H1 (cell line): ENCODE measurements at regions not wholly inside any gene's neighbourhood (a gene's known extent, or its start where the extent isn't known, plus 50 kb on each side); places are given as distances from the start of the nearest gene placed in this dataset.

Experiments
- CTCF ChIA-PET: fragments of 300-600 bp; sonication (Branson Sonifier 250); formaldehyde crosslinking; loops from one replicate; lab custom pipeline; 2021; ENCODE audit not compliant: partially characterized antibody; lab: Charles Lee
- POLR2A ChIA-PET: fragments of 300-600 bp; sonication (Branson Sonifier 250); formaldehyde crosslinking; loops from one replicate; lab custom pipeline; 2021; ENCODE audit warnings: inconsistent platforms; ENCODE audit not compliant: partially characterized antibody; lab: Charles Lee
- DNase-seq, 2 experiments: peaks; one replicate each; pipeline versions ENCODE4 v3.0.0 to v3.0.0-alpha.2; 2010 to 2022; ENCODE audit warnings: low spot score in 2 of 2, low read depth in 1 of 2, mixed read lengths in 1 of 2
- FAIRE-seq: peaks from 2 replicates; lab custom pipeline; 2011; peaks lifted over from hg19 to GRCh38; lab: Jason Lieb, UNC
- H2AFZ ChIP-seq: 2 replicates; pipeline ENCODE4 v1.8.1; 2012; ENCODE audit warnings: low read length, inconsistent platforms
- H2AK5ac ChIP-seq: 2 replicates; pipeline ENCODE4 v1.6.1; 2013; ENCODE audit warnings: low read depth, low read length
- H2BK120ac ChIP-seq: replicated peaks from 2 replicates; pipeline ENCODE3; 2013; ENCODE audit warnings: low read depth, low read length, inconsistent platforms
- H2BK12ac ChIP-seq: 2 replicates; pipeline ENCODE4 v1.6.1; 2013; ENCODE audit warnings: low read depth, low read length
- H2BK15ac ChIP-seq: 2 replicates; pipeline ENCODE4 v1.6.1; 2013; ENCODE audit warnings: low read length
- H2BK20ac ChIP-seq: 2 replicates; pipeline ENCODE4 v1.6.1; 2013; ENCODE audit warnings: low read length
- H2BK5ac ChIP-seq: 2 replicates; pipeline ENCODE4 v1.6.1; 2013; ENCODE audit warnings: low read depth, low read length
- H3K14ac ChIP-seq: 2 replicates; pipeline ENCODE4 v1.6.1; 2013; ENCODE audit warnings: inconsistent platforms; ENCODE audit not compliant: insufficient read length
- H3K18ac ChIP-seq: 2 replicates; pipeline ENCODE4 v1.6.1; 2013; ENCODE audit warnings: low read length; ENCODE audit errors: extremely low read depth
- H3K23ac ChIP-seq: 2 replicates; pipeline ENCODE4 v1.6.1; 2013; ENCODE audit warnings: inconsistent platforms; ENCODE audit not compliant: insufficient read length
- H3K23me2 ChIP-seq: 2 replicates; pipeline ENCODE4 v1.6.1; 2013; ENCODE audit warnings: low read depth, low read length
- H3K27ac ChIP-seq: 2 replicates; pipeline ENCODE4 v1.6.1; 2011; ENCODE audit warnings: low read depth, low read length, inconsistent platforms
- H3K27me3 ChIP-seq, 4 experiments: replicated peaks in 1 of 4; 1 replicate in 1 of 4; 2 replicates in 3 of 4; pipeline versions ENCODE4 v1.6.1 to v1.8.1; 2011 to 2013; ENCODE audit warnings: low read length in 3 of 4, mild to moderate bottlenecking in 3 of 4, inconsistent platforms in 2 of 4, mixed read lengths in 2 of 4, moderate library complexity in 1 of 4; ENCODE audit not compliant: control insufficient read depth in 3 of 4, insufficient read depth in 3 of 4; ENCODE audit errors: extremely low read depth in 1 of 4
- H3K36me3 ChIP-seq, 4 experiments: 2 replicates each; pipeline versions ENCODE4 v1.6.1 to v1.8.1; 2011 to 2013; ENCODE audit warnings: mild to moderate bottlenecking in 4 of 4, low read length in 3 of 4, moderate library complexity in 2 of 4, control low read depth in 1 of 4, inconsistent platforms in 1 of 4; ENCODE audit not compliant: insufficient read depth in 4 of 4, control insufficient read depth in 2 of 4
- H3K4ac ChIP-seq: replicated peaks from 2 replicates; pipeline ENCODE3; 2013; ENCODE audit warnings: low read length, low read depth, mixed read lengths, inconsistent platforms; ENCODE audit not compliant: insufficient read length
- H3K4me1 ChIP-seq, 4 experiments: replicated peaks in 1 of 4; 1 replicate in 1 of 4; 2 replicates in 3 of 4; pipeline versions ENCODE4 v1.6.1 to v1.8.1; 2011 to 2013; ENCODE audit warnings: low read length in 3 of 4, inconsistent platforms in 2 of 4, mixed read lengths in 1 of 4; ENCODE audit not compliant: insufficient read depth in 4 of 4, control insufficient read depth in 3 of 4
- H3K4me2 ChIP-seq, 2 experiments: 2 replicates each; pipeline versions ENCODE4 v1.6.1 to v1.8.1; 2011 to 2013; ENCODE audit warnings: low read depth in 2 of 2, low read length in 2 of 2, control low read depth in 1 of 2, inconsistent platforms in 1 of 2, mild to moderate bottlenecking in 1 of 2; ENCODE audit not compliant: insufficient read depth in 1 of 2
- H3K4me3 ChIP-seq, 4 experiments: fragments of 200-600, 300-600 bp in 1 of 4; sonication (generic), shearing (Covaris generic), sonication (Bioruptor Twin) in 1 of 4; 2 replicates each; pipeline versions ENCODE4 v1.5.1 to v1.8.1; 2011 to 2016; ENCODE audit warnings: low read length in 4 of 4, low read depth in 3 of 4, control low read depth in 2 of 4, inconsistent platforms in 2 of 4, mild to moderate bottlenecking in 2 of 4, mixed read lengths in 1 of 4, moderate library complexity in 1 of 4; ENCODE audit not compliant: insufficient read depth in 2 of 4; ENCODE audit errors: extremely low read depth in 1 of 4
- H3K56ac ChIP-seq: replicated peaks from 2 replicates; pipeline ENCODE3; 2013; ENCODE audit warnings: low read depth, mild to moderate bottlenecking, mixed read lengths, low read length, inconsistent platforms; ENCODE audit not compliant: insufficient read length
- H3K79me1 ChIP-seq: 2 replicates; pipeline ENCODE4 v1.6.1; 2013; ENCODE audit warnings: low read depth, low read length, control low read depth
- H3K79me2 ChIP-seq, 2 experiments: 2 replicates each; pipeline versions ENCODE4 v1.6.1 to v1.8.1; 2012 to 2013; ENCODE audit warnings: low read length in 2 of 2, mild to moderate bottlenecking in 2 of 2, inconsistent platforms in 1 of 2; ENCODE audit not compliant: insufficient read depth in 2 of 2, control insufficient read depth in 1 of 2
- H3K9ac ChIP-seq, 4 experiments: replicated peaks in 1 of 4; 1 replicate in 1 of 4; 2 replicates in 3 of 4; pipeline versions ENCODE4 v1.6.1 to v1.8.1; 2011 to 2013; ENCODE audit warnings: low read depth in 3 of 4, low read length in 3 of 4, control low read depth in 2 of 4, mild to moderate bottlenecking in 2 of 4, moderate library complexity in 2 of 4, inconsistent platforms in 1 of 4; ENCODE audit errors: extremely low read depth in 1 of 4
- H3K9me3 ChIP-seq, 2 experiments: 2 replicates each; pipeline versions ENCODE4 v1.6.1 to v1.8.1; 2012 to 2013; ENCODE audit warnings: mild to moderate bottlenecking in 2 of 2, moderate library complexity in 2 of 2, control low read depth in 1 of 2, inconsistent platforms in 1 of 2, low read depth in 1 of 2, low read length in 1 of 2, mixed read lengths in 1 of 2; ENCODE audit not compliant: insufficient read depth in 2 of 2
- H4K20me1 ChIP-seq, 2 experiments: replicated peaks in 1 of 2; 2 replicates each; pipeline versions ENCODE3 to v1.8.1; 2011 to 2013; ENCODE audit warnings: inconsistent platforms in 2 of 2, low read length in 2 of 2, mild to moderate bottlenecking in 1 of 2; ENCODE audit not compliant: insufficient read depth in 2 of 2, control insufficient read depth in 1 of 2
- H4K5ac ChIP-seq: 2 replicates; pipeline ENCODE4 v1.6.1; 2013; ENCODE audit warnings: low read length, low read depth, mixed read lengths, inconsistent platforms; ENCODE audit not compliant: insufficient read length
- H4K8ac ChIP-seq: 2 replicates; pipeline ENCODE4 v1.8.0; 2013; ENCODE audit warnings: mild to moderate bottlenecking, moderate library complexity, low read length, inconsistent platforms; ENCODE audit not compliant: insufficient read depth; ENCODE audit errors: extremely low read depth
- H4K91ac ChIP-seq: replicated peaks from 2 replicates; pipeline ENCODE3; 2013; ENCODE audit warnings: low read length, mixed read lengths, inconsistent platforms; ENCODE audit not compliant: insufficient read length
- EGR1 ChIP-seq: IDR thresholded peaks from 2 replicates; pipeline ENCODE4 v1.6.1; 2011; ENCODE audit warnings: low read depth, low read length, borderline replicate concordance
- FOSL1 ChIP-seq: IDR thresholded peaks from 2 replicates; pipeline ENCODE4 v1.6.1; 2011; ENCODE audit warnings: mild to moderate bottlenecking, low read depth, low read length, moderate library complexity; ENCODE audit not compliant: insufficient read depth
- JUND ChIP-seq: IDR thresholded peaks from 2 replicates; pipeline ENCODE4 v1.6.1; 2011; ENCODE audit warnings: mild to moderate bottlenecking, improper control_type of control experiment, low read length
- KDM1A ChIP-seq: fragments of 200-600, 300-600 bp; sonication (generic); IDR thresholded peaks from 2 replicates; pipeline ENCODE4 v1.7.1; 2016; ENCODE audit warnings: mild to moderate bottlenecking, low read length, borderline replicate concordance
- MAFK ChIP-seq: IDR thresholded peaks from 2 replicates; pipeline ENCODE4 v1.6.1; 2012; ENCODE audit warnings: low read depth, mild to moderate bottlenecking, improper control_type of control experiment, low read length
- POLR2AphosphoS5 ChIP-seq: IDR thresholded peaks from 2 replicates; pipeline ENCODE4 v1.6.1; 2011; ENCODE audit warnings: low read depth, low read length
- POU5F1 ChIP-seq: IDR thresholded peaks from 2 replicates; pipeline ENCODE4 v1.6.1; 2011; ENCODE audit warnings: low read depth, mild to moderate bottlenecking, low read length, moderate library complexity
- RBBP5 ChIP-seq: IDR thresholded peaks from 2 replicates; pipeline ENCODE4 v1.7.1; 2012; ENCODE audit warnings: low read depth, mild to moderate bottlenecking, inconsistent platforms, low read length, moderate library complexity, borderline replicate concordance
- SUZ12 ChIP-seq: fragments of 200-600 bp; sonication (generic); IDR thresholded peaks from 2 replicates; pipeline ENCODE4 v1.6.1; 2012; ENCODE audit warnings: mild to moderate bottlenecking, inconsistent platforms, low read length, moderate library complexity, mixed read lengths
- TAF1 ChIP-seq: IDR thresholded peaks from 2 replicates; pipeline ENCODE4 v1.6.1; 2011; ENCODE audit warnings: mild to moderate bottlenecking, low read depth, low read length
- TCF12 ChIP-seq: IDR thresholded peaks from 2 replicates; pipeline ENCODE4 v1.6.1; 2011; ENCODE audit warnings: low read depth, mild to moderate bottlenecking, low read length
- TEAD4 ChIP-seq: IDR thresholded peaks from 2 replicates; pipeline ENCODE4 v1.6.1; 2012; ENCODE audit warnings: low read depth, low read length, inconsistent platforms, mixed read lengths
- USF2 ChIP-seq: IDR thresholded peaks from 2 replicates; pipeline ENCODE4 v1.6.1; 2011; ENCODE audit warnings: low read length, improper control_type of control experiment
- ZNF274 ChIP-seq: IDR thresholded peaks from 2 replicates; pipeline ENCODE4 v1.7.0; 2012; ENCODE audit warnings: low read length, borderline replicate concordance; ENCODE audit errors: extremely low read depth
- WGBS, 2 experiments: shearing (Covaris generic) in 1 of 2; methylation state at CpG; one replicate each; pipeline versions ENCODE4 v1.1.6 to v1.1.7; 2013 to 2015; ENCODE audit warnings: low lambda C conversion rate in 2 of 2, mixed read lengths in 2 of 2, inconsistent platforms in 1 of 2, low coverage in 1 of 2, missing lambda C conversion rate in 1 of 2; ENCODE audit not compliant: insufficient replicate concordance in 2 of 2, insufficient coverage in 1 of 2, insufficient read length in 1 of 2; ENCODE audit errors: extremely low coverage in 1 of 2, missing lambda C conversion rate in 1 of 2; 5-methylcytosine and 5-hydroxymethylcytosine counted together

GRCh38 chr6:4297348-4297747 lies 162.0 kb upstream of the ECI2 start:
- Histone ChIP-seq H3K4ac (no peak overlapping the region), H4K5ac (no peak overlapping the region), H3K18ac (no peak overlapping the region), H3K9ac (no peak overlapping the region), H2BK15ac (no peak overlapping the region), H3K79me2 (no peaks in the 10 kb centered on the region), H3K14ac (no peak overlapping the region), H2AK5ac (no peak overlapping the region), H3K23me2 (no peaks in the 10 kb centered on the region), H2AFZ (no peak overlapping the region), H3K27ac (no peak overlapping the region), H3K4me2 (no peak overlapping the region), H2BK5ac (no peak overlapping the region), H4K8ac (no peak overlapping the region), H3K9me3 (peaks cover 4 to 8% of the 10 kb centered on the region in 2 experiments; a peak in 3 of 4 replicates), H3K27me3 (no peaks in the 10 kb centered on the region), H3K4me1 (peaks cover 0 to 2% (median 0%) of the 10 kb centered on the region in 4 experiments; a peak in 1 of 7 replicates), H3K79me1 (no peaks in the 10 kb centered on the region), H4K20me1 (no peaks in the 10 kb centered on the region), H2BK12ac (no peak overlapping the region), H2BK120ac (no peak overlapping the region), H3K23ac (no peak overlapping the region), H3K36me3 (no peaks in the 10 kb centered on the region), H4K91ac (no peak overlapping the region), H3K4me3 (no peak overlapping the region), H3K56ac (no peak overlapping the region), H2BK20ac (no peak overlapping the region)
- ChIA-PET CTCF (interaction anchor here (0.7 kb wide), 1 partner anchor 547 kb away, joined by 3 read pairs; no protein-coding TSS in a partner anchor), POLR2A (no interaction called here)
- WGBS, 2 experiments = 92% methylated on average over 7 of the region's 7 CpGs; no CpG with 5 or more reads in 1 of the 2 experiments
- DNase-seq (no peak), FAIRE-seq (no peak)
- TF ChIP-seq TAF1 (no peak), JUND (no peak), MAFK (no peak), TCF12 (no peak), TEAD4 (no peak), ZNF274 (no peak), KDM1A (no peak), SUZ12 (no peak), FOSL1 (no peak), POU5F1 (no peak), RBBP5 (no peak), POLR2AphosphoS5 (no peak), USF2 (no peak), EGR1 (no peak)
